Neural progenitor cell (in vitro differentiated cells): ENCODE measurements at regions not wholly inside any gene's neighbourhood (a gene's known extent, or its start where the extent isn't known, plus 50 kb on each side); places are given as distances from the start of the nearest gene placed in this dataset.

Source experiments
- CTCF ChIP-seq: fragments of 200-600 bp; sonication (generic); IDR thresholded peaks from 2 replicates; pipeline ENCODE4 v1.5.1; 2017; ENCODE audit warnings: antibody characterized with exemption, mild to moderate bottlenecking
- EZH2 ChIP-seq: fragments of 200-600 bp; sonication (generic); IDR thresholded peaks from 2 replicates; pipeline ENCODE4 v1.6.1; 2017; ENCODE audit warnings: antibody characterized with exemption, mild to moderate bottlenecking, moderate library complexity

- no peak for TF ChIP-seq CTCF
- TF ChIP-seq EZH2 = no peak
These were observed 143.3 kb downstream of the CD83 start for GRCh38 chr6:14260839-14261238.
